Limb (tissue), 2 donors: ENCODE measurements at regions not wholly inside any gene's neighbourhood (a gene's known extent, or its start where the extent isn't known, plus 50 kb on each side); places are given as distances from the start of the nearest gene placed in this dataset.
"Not testable (repeated sequence)": the region's sequence is repeated elsewhere in the genome, so short reads cannot be mapped to it uniquely, and the experiment has no call there.

ENCODE experiments used
- DNase-seq, 2 donors: peaks; one replicate each; pipeline ENCODE4 v3.0.0-alpha.2; 2016; ENCODE audit errors: extremely low spot score in 2 of 2

- DNase-seq = no peak
Measured at GRCh38 chr9:32172256-32172655, 212.2 kb upstream of the ACO1 start.

GRCh38 chr9:32177396-32177795, 207.0 kb upstream of the ACO1 start:
- DNase-seq = no peak

- no peak for DNase-seq
Measured at GRCh38 chr9:32180597-32180996, 203.8 kb upstream of the ACO1 start.

GRCh38 chr9:32200241-32200640, 184.2 kb upstream of the ACO1 start:
- DNase-seq = no peak

- no peak for DNase-seq
Measured at GRCh38 chr9:32200896-32201295, 183.5 kb upstream of the ACO1 start.

GRCh38 chr9:32209164-32209563, 175.3 kb upstream of the ACO1 start:
- not testable (repeated sequence) for DNase-seq

- no peak for DNase-seq
Measured at GRCh38 chr9:32218100-32218767, 166.2 kb upstream of the ACO1 start.

- no peak for DNase-seq
Measured at GRCh38 chr9:32220750-32221149, 163.7 kb upstream of the ACO1 start.

GRCh38 chr9:32234451-32234850, 150.0 kb upstream of the ACO1 start:
- no peak for DNase-seq

- DNase-seq = no peak
Measured at GRCh38 chr9:32247168-32247567, 137.3 kb upstream of the ACO1 start.

GRCh38 chr9:32248189-32248712, 136.2 kb upstream of the ACO1 start:
- no peak for DNase-seq

GRCh38 chr9:32251539-32251938, 132.9 kb upstream of the ACO1 start:
- DNase-seq = peak; percentile 67 to 70

- DNase-seq = no peak
Measured at GRCh38 chr9:32253731-32254130, 130.7 kb upstream of the ACO1 start.

GRCh38 chr9:32255026-32255425, 129.4 kb upstream of the ACO1 start:
- no peak for DNase-seq

GRCh38 chr9:32258482-32258881, 126.0 kb upstream of the ACO1 start:
- DNase-seq = no peak

- DNase-seq = no peak
Measured at GRCh38 chr9:32260151-32260862, 124.1 kb upstream of the ACO1 start.

GRCh38 chr9:32264170-32264864, 120.1 kb upstream of the ACO1 start:
- no peak for DNase-seq

GRCh38 chr9:32265037-32265436, 119.4 kb upstream of the ACO1 start:
- no peak for DNase-seq

- DNase-seq = no peak
Measured at GRCh38 chr9:32278991-32279390, 105.5 kb upstream of the ACO1 start.

- DNase-seq = no peak
Measured at GRCh38 chr9:32289756-32290155, 94.7 kb upstream of the ACO1 start.

GRCh38 chr9:32291370-32291769, 93.1 kb upstream of the ACO1 start:
- no peak for DNase-seq

GRCh38 chr9:32292611-32293010, 91.8 kb upstream of the ACO1 start:
- no peak for DNase-seq
